DMS153 treated with DMSO at 0.1 percent for 48 hours (cell line): ENCODE measurements at regions not wholly inside any gene's neighbourhood (a gene's known extent, or its start where the extent isn't known, plus 50 kb on each side); places are given as distances from the start of the nearest gene placed in this dataset.

Experiments used
- DNase-seq: peaks from one replicate; lab custom pipeline; 2025; ENCODE audit not compliant: unreplicated experiment; lab: John Stamatoyannopoulos, UW

- no peak for DNase-seq
Measured at GRCh38 chr10:75347186-75347585, 54.4 kb downstream of the ZNF503 start.

DNA sequence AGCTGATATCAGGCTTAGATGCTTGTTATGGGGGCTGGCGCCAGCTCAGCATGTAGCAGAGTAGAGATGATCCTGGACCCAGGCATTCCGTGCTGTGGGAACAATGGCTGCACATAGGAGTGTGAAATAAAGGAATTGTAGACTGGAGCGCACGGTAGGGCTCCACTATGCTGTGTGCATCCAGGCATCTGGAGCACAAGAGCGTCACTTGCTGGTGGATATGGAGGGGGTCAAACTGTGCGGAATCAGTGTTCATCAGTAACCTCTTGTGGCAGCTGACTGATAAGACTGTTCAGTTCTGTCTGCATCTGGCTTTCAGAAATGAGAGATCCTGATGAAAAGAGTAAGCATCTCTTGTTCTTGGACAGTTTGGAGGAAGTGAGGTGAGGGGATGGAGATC, 55.8 kb downstream of the ZNF503 start:
- no peak for DNase-seq

DNA sequence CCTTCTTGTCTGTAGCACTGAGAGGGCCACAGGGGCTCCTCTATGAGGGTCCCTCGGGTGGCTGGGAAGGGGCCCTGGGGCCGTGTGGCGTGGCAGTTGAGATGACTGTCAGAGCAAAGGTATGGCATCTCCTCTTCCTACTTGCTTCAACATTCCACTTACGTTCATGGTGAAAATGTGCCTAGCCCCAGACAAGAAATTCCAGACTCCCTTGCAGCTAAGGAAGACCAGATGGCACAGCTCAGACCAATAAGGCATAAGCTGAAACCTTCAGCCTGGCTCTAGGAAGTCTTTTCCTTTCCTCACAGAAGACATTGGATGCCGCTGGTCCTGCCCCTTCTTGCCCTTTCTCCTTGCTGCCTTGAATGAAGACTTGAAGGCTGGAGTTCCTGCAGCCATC, 57.4 kb downstream of the ZNF503 start:
- no peak for DNase-seq

GRCh38 chr10:75342397-75342796, 59.2 kb downstream of the ZNF503 start:
- DNase-seq = no peak

GRCh38 chr10:75335983-75336382, 65.6 kb downstream of the ZNF503 start:
- DNase-seq = no peak

DNA sequence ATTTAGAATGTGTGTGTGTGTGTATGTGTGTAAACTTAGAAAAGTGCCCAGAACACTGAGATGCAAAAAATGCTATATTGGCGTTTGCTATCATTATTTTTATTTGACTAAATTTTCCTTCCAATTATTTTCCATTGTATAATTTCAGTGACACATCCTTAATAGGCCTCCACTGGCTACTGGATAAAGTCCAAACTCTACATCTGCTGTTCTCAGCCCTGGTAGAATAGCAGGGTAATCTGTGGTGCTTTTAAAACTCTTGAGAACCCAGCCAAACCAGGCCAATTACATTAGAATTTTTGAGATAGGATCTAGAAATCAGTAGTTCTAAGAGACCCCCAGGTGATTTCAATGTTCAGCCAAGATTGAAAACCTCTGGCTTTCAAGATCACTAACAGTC, 66.4 kb downstream of the ZNF503 start:
- no peak for DNase-seq

DNA sequence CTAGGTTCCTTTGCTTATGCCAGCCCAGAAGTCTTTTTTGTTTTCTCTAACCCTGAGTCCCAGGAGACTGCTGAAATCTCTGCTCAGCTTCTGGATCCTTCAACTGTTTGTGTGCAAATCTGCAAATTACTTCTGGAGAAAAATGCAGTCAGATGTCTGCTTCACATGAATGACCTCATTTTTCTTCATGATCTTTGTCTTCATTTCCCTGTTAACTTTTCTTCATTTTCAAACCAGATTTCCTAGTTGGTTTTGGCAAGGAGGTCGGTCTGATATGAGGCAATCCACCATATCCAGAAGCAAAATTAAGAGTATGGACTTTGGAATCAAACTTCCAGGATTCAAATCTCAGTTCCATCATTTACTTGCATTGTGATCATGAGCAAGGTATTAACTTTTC, 66.8 kb downstream of the ZNF503 start:
- no peak for DNase-seq

DNA sequence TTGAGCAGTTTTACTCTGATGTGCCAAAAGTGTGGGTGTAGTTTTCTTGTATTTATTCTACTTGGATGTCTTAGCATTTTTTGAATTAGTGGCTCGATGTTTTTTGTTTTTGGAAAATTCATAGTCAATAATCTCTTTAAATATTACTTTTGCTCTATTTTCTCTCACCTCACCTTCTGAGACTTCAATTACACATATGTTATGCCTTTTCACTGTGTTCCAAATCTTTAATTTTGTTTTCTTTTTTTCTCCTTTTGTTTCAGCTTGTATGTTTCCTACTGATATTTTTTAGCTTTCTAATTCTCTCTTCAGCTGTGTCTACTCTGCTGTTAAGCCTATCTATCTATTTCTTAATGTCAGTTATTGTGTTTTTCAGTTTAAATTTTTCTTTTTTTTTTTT, 69.5 kb downstream of the ZNF503 start:
- no peak for DNase-seq

DNA sequence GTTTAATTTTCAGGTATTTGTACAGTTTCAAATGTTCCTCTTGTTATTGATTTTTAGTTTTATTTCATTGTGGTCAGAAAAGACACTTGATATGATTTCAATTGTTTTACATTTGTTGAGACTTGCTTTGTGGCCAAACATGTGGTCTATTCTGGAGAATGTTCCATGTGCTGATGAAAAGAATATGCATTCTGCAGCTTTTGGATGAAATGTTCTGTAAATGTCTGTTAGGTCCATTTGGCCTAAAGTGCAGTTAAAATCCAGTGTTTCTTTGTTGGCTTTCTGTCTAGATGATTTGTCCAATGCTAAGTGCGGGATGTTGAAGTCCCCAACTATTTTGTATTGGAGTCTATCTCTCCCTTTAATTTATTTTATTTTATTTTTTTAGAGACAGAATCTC, 70.5 kb downstream of the ZNF503 start:
- DNase-seq = no peak

DNA sequence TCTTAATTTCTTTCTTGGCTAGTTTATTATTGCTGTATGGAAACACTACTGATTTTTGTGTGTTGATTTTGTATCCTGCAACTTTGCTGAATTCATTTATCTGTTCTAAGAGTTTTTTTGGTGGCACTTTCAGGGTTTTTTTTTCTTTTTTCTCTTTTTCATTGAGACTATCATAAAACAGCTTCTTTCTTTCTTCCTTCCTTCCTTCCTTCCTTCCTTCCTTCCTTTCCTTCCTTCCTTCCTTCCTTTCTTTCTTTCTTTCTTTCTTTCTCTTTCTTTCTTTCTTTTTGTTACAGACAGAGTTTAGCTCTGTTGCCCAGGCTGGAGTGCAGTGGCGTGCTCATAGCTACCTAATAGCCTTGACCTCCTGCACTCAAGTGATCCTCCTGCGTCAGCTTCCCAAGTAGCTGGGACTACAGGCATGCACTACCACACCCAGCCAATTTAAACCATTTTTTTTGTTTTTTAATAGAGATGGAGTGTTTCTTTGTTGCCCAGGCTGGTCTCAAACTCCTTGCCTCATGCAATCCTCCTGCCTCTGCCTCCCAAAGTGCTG, 72.3 kb downstream of the ZNF503 start:
- no peak for DNase-seq

- no peak for DNase-seq
Measured at GRCh38 chr10:75326306-75326705, 75.3 kb downstream of the ZNF503 start.

DNA sequence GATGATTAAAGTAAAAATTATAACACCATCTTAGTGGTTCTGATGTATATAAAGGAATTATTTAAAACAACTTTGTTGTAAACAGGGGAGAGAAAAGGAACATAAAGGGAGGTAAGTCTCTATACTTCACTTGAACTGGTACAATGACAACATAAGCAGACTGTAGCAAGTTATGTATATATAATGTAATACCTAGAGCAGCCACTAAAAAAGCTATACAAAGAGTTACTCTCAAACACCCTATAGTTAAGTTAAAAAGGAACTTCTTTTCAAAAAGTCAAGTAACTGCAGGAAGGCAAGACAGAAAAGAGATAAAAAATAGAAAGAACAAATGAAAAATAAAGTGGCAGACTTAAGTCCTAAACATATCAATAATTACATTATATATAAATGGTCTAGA, 82.3 kb downstream of the ZNF503 start:
- DNase-seq = no peak

GRCh38 chr10:75314570-75314969, 78.8 kb upstream of the COMTD1 start:
- DNase-seq = no peak

GRCh38 chr10:75312440-75312839, 76.7 kb upstream of the COMTD1 start:
- no peak for DNase-seq

DNA sequence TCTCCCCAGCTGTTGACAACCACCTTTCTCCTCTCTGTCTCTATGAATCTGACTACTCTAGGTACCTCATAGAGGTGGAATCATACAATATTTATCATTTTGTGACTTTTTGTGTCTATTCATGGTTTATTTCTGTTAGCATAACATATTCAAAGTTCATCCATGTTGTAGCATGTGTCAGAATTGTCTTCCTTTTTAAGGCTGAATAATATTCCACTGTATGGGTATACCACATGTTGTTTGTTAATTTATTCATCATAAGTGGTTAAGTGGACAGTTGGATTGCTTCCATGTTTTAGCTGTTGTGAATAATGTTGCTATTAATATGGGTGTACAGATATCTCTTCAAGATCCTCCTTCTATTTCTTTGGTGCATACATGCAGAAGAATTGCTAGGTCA, 69.9 kb upstream of the COMTD1 start:
- DNase-seq = no peak

DNA sequence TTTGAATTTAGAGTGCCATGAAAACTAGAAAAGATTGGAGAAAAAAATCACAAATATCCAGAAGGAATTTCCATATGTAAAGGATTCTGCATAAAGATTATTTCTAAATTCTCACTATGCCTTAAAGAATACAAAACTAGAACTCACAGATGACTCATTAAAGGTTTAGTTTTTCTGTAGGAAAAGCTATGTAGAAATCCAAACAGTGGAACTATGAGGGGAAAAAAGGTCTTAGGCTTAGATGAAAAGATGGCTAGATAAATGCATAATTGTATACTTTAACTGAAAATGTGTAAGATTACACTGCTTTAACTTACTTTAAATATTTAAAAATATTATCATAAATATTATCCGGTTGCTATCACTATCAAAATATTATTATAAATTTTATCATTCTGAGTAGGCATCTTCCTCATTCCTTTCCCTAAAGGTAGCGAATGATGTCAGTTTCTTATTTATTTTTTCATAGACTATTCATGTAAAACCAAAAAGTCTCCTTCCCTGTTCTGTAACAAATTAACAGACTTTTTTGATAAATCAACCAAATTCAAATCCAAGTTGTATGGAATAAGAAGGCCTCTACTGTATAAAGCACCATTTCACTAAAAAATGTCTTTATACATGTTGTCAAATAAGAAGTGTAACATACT, 69.1 kb upstream of the COMTD1 start:
- DNase-seq = no peak

- no peak for DNase-seq
Measured at GRCh38 chr10:75304313-75304712, 68.6 kb upstream of the COMTD1 start.

DNA sequence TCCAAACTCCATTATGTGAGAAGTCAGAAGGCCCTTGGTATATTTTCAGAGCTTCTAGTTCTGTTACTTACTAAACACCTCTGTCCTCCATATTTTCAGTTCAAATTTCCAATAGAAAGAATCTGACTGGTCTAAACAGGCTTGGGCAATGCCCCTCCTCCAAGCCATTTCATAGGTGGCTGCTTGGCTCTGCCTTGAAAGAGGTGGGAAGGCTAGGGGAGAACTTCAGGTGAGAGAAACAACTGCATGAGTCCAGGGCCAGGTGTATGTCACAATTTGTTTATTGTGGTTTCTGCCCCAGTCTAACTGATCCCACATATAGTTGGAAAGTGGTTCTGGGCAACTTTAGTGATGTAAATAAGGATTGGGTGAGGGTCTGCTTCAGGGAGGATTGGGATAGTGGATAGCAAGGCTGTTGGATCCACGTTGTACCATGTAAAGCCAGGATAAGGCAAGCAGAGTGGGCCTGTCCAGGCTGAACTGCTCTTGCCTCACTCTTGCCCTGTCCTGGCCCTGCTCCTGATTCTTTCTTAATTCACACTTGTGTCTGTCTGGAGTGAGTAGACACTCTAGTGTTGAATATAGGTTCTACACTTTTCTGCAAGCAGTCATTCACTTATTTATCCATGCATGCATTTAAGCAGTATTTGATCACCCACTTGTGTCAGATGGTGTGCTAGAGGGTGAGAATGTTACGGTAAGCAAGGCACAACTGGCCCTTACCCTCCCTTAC, 67.5 kb upstream of the COMTD1 start:
- no peak for DNase-seq

- no peak for DNase-seq
Measured at GRCh38 chr10:75302029-75302428, 66.3 kb upstream of the COMTD1 start.

DNA sequence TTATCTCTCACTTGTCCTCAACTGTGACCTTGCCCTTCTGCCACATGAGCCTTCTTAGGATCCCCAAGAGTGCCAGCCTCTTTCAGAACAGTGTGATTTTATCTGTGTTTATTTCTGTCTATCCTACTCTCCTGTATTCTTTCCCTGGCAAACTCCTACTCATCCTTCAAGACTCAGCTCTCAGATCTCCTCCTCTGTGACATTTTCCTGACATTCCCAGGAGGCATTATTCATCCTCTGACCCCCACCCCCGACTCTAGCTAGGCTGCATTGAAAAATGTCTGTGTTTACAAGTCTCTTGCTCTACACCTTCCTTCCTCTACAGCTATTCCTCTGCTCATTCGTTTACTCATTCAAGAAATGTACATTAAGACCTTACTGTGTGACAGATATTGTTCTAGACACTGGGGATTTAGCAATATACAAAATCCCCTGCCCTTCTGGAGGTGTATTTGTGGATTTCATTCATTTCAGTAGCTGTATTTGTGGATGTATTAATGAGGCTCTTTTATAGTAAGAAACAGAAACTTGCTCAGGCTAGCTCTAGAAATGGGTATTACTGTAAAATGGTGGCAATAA, 61.4 kb upstream of the COMTD1 start:
- DNase-seq = no peak

- no peak for DNase-seq
Measured at GRCh38 chr10:75295868-75296441, 60.2 kb upstream of the COMTD1 start.
